HCT116 (cell line): ENCODE measurements at regions not wholly inside any gene's neighbourhood (a gene's known extent, or its start where the extent isn't known, plus 50 kb on each side); places are given as distances from the start of the nearest gene placed in this dataset.

ENCODE experiments used
- ELF1 ChIP-seq: IDR thresholded peaks from 2 replicates; pipeline ENCODE4 v1.6.1; 2012; ENCODE audit warnings: low read depth, borderline replicate concordance
- POLR2A ChIP-seq: IDR thresholded peaks from 2 replicates; pipeline ENCODE4 v1.7.0; 2011; ENCODE audit warnings: borderline replicate concordance; ENCODE audit not compliant: insufficient read depth, insufficient read length; ENCODE audit errors: extremely low read depth
- POLR2AphosphoS5 ChIP-seq: IDR thresholded peaks from 2 replicates; pipeline ENCODE4 v1.6.1; 2011; ENCODE audit warnings: mild to moderate bottlenecking, low read depth, low read length, moderate library complexity
- ZNF274 ChIP-seq: fragments of 200-500 bp; sonication (Bioruptor generic); IDR thresholded peaks from 2 replicates; pipeline ENCODE4 v1.6.1; 2014; ENCODE audit warnings: mild to moderate bottlenecking, low read depth, low read length, inconsistent platforms
- TF ChIP-seq, protein P1 (sequence below), 3 experiments: fragments of 200-600 bp in 1 of 3; sonication (generic) in 1 of 3; IDR thresholded peaks in 2 of 3; conservative IDR thresholded peaks in 1 of 3; 2 replicates each; pipeline ENCODE4 v1.5.1; 2012 to 2017; ENCODE audit warnings: low read depth in 2 of 3, low read length in 2 of 3, antibody characterized with exemption in 1 of 3, borderline replicate concordance in 1 of 3, control low read depth in 1 of 3, mild to moderate bottlenecking in 1 of 3, mixed read lengths in 1 of 3, mixed run types in 1 of 3, moderate library complexity in 1 of 3; ENCODE audit not compliant: insufficient read depth in 1 of 3
- TF ChIP-seq, protein P2 (sequence below): IDR thresholded peaks from 2 replicates; pipeline ENCODE4 v1.6.1; 2012; ENCODE audit warnings: low read depth
- TF ChIP-seq, protein P3 (sequence below): IDR thresholded peaks from 2 replicates; pipeline ENCODE4 v1.6.1; 2012
- TF ChIP-seq, protein P4 (sequence below): IDR thresholded peaks from 2 replicates; pipeline ENCODE4 v1.6.1; 2012

DNA sequence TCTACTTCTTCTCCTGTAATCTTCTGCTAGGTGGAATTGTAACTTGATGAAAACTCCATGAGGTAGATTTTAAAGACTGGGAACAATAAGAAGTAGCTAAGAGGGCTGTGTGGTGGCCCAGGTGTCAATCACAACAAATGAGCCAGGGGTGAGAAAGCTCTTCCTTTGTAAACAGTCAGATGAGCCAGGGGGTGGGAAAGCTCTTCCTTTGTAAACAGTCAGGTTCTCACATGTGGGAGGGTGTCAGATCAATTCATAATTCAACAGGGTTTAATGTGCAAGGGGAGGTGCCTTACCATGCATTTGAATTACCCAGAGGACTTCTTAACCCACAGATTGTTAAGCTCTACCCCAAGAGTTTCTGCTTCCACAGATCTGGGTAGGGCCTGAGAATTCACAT lies 312.4 kb upstream of the AUTS2 start:
- TF ChIP-seq POLR2AphosphoS5 (no peak), POLR2A (no peak), ELF1 (no peak), ZNF274 (no peak)
- TF ChIP-seq, protein P1, sequence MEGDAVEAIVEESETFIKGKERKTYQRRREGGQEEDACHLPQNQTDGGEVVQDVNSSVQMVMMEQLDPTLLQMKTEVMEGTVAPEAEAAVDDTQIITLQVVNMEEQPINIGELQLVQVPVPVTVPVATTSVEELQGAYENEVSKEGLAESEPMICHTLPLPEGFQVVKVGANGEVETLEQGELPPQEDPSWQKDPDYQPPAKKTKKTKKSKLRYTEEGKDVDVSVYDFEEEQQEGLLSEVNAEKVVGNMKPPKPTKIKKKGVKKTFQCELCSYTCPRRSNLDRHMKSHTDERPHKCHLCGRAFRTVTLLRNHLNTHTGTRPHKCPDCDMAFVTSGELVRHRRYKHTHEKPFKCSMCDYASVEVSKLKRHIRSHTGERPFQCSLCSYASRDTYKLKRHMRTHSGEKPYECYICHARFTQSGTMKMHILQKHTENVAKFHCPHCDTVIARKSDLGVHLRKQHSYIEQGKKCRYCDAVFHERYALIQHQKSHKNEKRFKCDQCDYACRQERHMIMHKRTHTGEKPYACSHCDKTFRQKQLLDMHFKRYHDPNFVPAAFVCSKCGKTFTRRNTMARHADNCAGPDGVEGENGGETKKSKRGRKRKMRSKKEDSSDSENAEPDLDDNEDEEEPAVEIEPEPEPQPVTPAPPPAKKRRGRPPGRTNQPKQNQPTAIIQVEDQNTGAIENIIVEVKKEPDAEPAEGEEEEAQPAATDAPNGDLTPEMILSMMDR (IDR thresholded peaks at IDR 0.05 in 2 of 3, conservative IDR thresholded peaks at IDR 0.05 in 1 of 3; ENCODE audit: borderline replicate concordance in 1 of 3, insufficient read depth in 1 of 3, low read depth in 2 of 3, low read length in 2 of 3) = no peak
- TF ChIP-seq, protein P2, sequence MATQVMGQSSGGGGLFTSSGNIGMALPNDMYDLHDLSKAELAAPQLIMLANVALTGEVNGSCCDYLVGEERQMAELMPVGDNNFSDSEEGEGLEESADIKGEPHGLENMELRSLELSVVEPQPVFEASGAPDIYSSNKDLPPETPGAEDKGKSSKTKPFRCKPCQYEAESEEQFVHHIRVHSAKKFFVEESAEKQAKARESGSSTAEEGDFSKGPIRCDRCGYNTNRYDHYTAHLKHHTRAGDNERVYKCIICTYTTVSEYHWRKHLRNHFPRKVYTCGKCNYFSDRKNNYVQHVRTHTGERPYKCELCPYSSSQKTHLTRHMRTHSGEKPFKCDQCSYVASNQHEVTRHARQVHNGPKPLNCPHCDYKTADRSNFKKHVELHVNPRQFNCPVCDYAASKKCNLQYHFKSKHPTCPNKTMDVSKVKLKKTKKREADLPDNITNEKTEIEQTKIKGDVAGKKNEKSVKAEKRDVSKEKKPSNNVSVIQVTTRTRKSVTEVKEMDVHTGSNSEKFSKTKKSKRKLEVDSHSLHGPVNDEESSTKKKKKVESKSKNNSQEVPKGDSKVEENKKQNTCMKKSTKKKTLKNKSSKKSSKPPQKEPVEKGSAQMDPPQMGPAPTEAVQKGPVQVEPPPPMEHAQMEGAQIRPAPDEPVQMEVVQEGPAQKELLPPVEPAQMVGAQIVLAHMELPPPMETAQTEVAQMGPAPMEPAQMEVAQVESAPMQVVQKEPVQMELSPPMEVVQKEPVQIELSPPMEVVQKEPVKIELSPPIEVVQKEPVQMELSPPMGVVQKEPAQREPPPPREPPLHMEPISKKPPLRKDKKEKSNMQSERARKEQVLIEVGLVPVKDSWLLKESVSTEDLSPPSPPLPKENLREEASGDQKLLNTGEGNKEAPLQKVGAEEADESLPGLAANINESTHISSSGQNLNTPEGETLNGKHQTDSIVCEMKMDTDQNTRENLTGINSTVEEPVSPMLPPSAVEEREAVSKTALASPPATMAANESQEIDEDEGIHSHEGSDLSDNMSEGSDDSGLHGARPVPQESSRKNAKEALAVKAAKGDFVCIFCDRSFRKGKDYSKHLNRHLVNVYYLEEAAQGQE = no peak
- TF ChIP-seq, protein P3, sequence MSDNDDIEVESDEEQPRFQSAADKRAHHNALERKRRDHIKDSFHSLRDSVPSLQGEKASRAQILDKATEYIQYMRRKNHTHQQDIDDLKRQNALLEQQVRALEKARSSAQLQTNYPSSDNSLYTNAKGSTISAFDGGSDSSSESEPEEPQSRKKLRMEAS = no peak
- TF ChIP-seq, protein P4, sequence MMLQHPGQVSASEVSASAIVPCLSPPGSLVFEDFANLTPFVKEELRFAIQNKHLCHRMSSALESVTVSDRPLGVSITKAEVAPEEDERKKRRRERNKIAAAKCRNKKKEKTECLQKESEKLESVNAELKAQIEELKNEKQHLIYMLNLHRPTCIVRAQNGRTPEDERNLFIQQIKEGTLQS = no peak
